ENCODE measurements at regions not wholly inside any gene's neighbourhood (a gene's known extent, or its start where the extent isn't known, plus 50 kb on each side); places are given as distances from the start of the nearest gene placed in this dataset.

GRCh38 chr5:135153661-135154060 is 119.6 kb upstream of the PITX1 start:
- ChIA-PET POLR2A (no interaction called here), CTCF (no interaction called here), SMC1A (ENCODE audit: uncharacterized antibody, unreplicated experiment) (no interaction called here), RAD21 (ENCODE audit: unreplicated experiment) (no interaction called here)
- FAIRE-seq (no peak), DNase-seq (ENCODE audit: low read depth, low spot score) (no peak), ATAC-seq (no peak)
- no peaks in the 10 kb centered on the region for H4K20me1 ChIP-seq (ENCODE audit: control insufficient read depth, insufficient read depth)
- H3K4me1 ChIP-seq (ENCODE audit: control insufficient read depth, insufficient read depth, low read length): no peaks in the 10 kb centered on the region
- no peak overlapping the region for H2AFZ ChIP-seq (ENCODE audit: control insufficient read depth, low read depth, low read length)
- no peak overlapping the region for H3K4me3 ChIP-seq
- H3K27me3 ChIP-seq (replicated peaks in 1 of 2; ENCODE audit: control insufficient read depth in 2 of 2, insufficient read depth in 2 of 2, low read length in 1 of 2): no peaks in the 10 kb centered on the region
- no peaks in the 10 kb centered on the region for H3K36me3 ChIP-seq (ENCODE audit: control insufficient read depth in 2 of 2, insufficient read depth in 2 of 2, low read length in 1 of 2)
- no peaks in the 10 kb centered on the region for H3K79me2 ChIP-seq (ENCODE audit: control insufficient read depth, insufficient read depth, low read length)
- no peak overlapping the region for H3K4me2 ChIP-seq (ENCODE audit: control insufficient read depth, insufficient read depth)
- H3K9ac ChIP-seq (ENCODE audit: control insufficient read depth, insufficient read depth, low read length): no peak overlapping the region
- H3K9me3 ChIP-seq (replicated peaks; ENCODE audit: control insufficient read depth, insufficient read depth, low read length): no peaks in the 10 kb centered on the region; the same call in 2 of the 3 replicates
- H3K27ac ChIP-seq (ENCODE audit: control insufficient read depth, insufficient read depth): no peak overlapping the region
- TF ChIP-seq TCF7 (IDR thresholded peaks at IDR 0.05; ENCODE audit: borderline replicate concordance) (no peak), BCL11A (IDR thresholded peaks at IDR 0.05; ENCODE audit: low read depth, low read length) (no peak), RAD21 (IDR thresholded peaks at IDR 0.05; ENCODE audit: insufficient read depth, low read depth, low read length) (no peak), ESRRA (IDR thresholded peaks at IDR 0.05; ENCODE audit: low read length) (no peak), RBBP5 (conservative IDR thresholded peaks at IDR 0.05) (no peak), TCF12 (IDR thresholded peaks at IDR 0.05; ENCODE audit: low read depth, low read length) (no peak), JUND (IDR thresholded peaks at IDR 0.05; ENCODE audit: low read depth, low read length) (no peak), BHLHE40 (IDR thresholded peaks at IDR 0.05; ENCODE audit: borderline replicate concordance in 1 of 2, low read depth in 2 of 2, low read length in 1 of 2) (no peak), NBN (IDR thresholded peaks at IDR 0.05) (no peak), SUPT20H (IDR thresholded peaks at IDR 0.05; ENCODE audit: borderline replicate concordance, control insufficient read depth, low read depth, low read length) (no peak), SUZ12 (IDR thresholded peaks at IDR 0.05; ENCODE audit: unreplicated experiment) (no peak), CEBPB (IDR thresholded peaks at IDR 0.05; ENCODE audit: borderline replicate concordance in 1 of 2, low read depth in 2 of 2, low read length in 2 of 2) (no peak), IRF3 (IDR thresholded peaks at IDR 0.05) (no peak), NR2F1 (conservative IDR thresholded peaks at IDR 0.05) (no peak), NFXL1 (IDR thresholded peaks at IDR 0.05; ENCODE audit: borderline replicate concordance) (no peak)
- in situ Hi-C loops (cut with MboI) (no loop called here), intact Hi-C loops (cut with micrococcal nuclease; ENCODE audit: unreplicated experiment) (no loop called here)
- WGBS (ENCODE audit: insufficient coverage, insufficient replicate concordance, low lambda C conversion rate, missing lambda C conversion rate): 9% methylated on average over 3 of the region's 3 CpGs
- no TSS peak for BruUV-seq (replicated peaks)
